GM06990 (cell line): ENCODE measurements at regions not wholly inside any gene's neighbourhood (a gene's known extent, or its start where the extent isn't known, plus 50 kb on each side); places are given as distances from the start of the nearest gene placed in this dataset.

ENCODE experiments used
- DNase-seq: peaks from one replicate; pipeline ENCODE4 v3.0.0-alpha.2; 2011; ENCODE audit not compliant: insufficient read length; ENCODE audit errors: extremely low read depth
- H3K27me3 ChIP-seq: replicated peaks from 2 replicates; pipeline ENCODE4 v1.6.0; 2011; ENCODE audit warnings: low read length; ENCODE audit not compliant: control insufficient read depth, insufficient read depth
- H3K36me3 ChIP-seq: 2 replicates; pipeline ENCODE4 v1.5.1; 2011; ENCODE audit warnings: low read length; ENCODE audit not compliant: control insufficient read depth, insufficient read depth
- H3K4me3 ChIP-seq: replicated peaks from 2 replicates; pipeline ENCODE4 v1.5.1; 2011; ENCODE audit warnings: low read depth, mild to moderate bottlenecking, control low read depth, low read length
- CTCF ChIP-seq: IDR thresholded peaks from 2 replicates; pipeline ENCODE4 v1.5.1; 2011; ENCODE audit warnings: low read length, control low read depth, mild to moderate bottlenecking, inconsistent platforms; ENCODE audit not compliant: insufficient read depth, poor library complexity, severe bottlenecking

- Histone ChIP-seq H3K4me3 (no peak overlapping the region), H3K36me3 (no peaks in the 10 kb centered on the region), H3K27me3 (no peaks in the 10 kb centered on the region; the same call in 1 of the 2 replicates)
- DNase-seq = no peak
- TF ChIP-seq CTCF = no peak
These were observed 201.7 kb upstream of the NSMCE3 start for GRCh38 chr15:29471306-29471705.

DNA sequence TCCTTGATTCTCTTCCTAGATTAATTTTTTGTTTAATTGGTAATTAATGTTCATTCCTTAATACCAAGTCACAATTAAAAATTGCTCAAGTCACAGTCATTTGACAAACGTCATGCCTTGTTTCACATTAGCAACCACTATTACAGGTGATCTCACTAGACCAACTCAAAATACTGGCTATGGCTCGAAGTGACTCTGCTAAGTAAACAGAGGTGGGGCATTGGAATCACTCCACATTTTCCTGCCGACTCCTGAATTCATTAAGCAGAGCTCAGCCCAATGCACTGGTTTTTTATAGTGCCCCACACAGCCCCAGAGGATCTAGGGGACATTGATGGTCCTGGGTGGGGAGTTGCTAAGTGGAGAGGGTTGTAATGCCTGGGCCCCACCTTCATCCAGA is 201.2 kb upstream of the NSMCE3 start:
- no peak for DNase-seq
- no peak overlapping the region for H3K4me3 ChIP-seq
- H3K27me3 ChIP-seq = no peaks in the 10 kb centered on the region; the same call in 1 of the 2 replicates
- H3K36me3 ChIP-seq = no peaks in the 10 kb centered on the region
- no peak for TF ChIP-seq CTCF

DNA sequence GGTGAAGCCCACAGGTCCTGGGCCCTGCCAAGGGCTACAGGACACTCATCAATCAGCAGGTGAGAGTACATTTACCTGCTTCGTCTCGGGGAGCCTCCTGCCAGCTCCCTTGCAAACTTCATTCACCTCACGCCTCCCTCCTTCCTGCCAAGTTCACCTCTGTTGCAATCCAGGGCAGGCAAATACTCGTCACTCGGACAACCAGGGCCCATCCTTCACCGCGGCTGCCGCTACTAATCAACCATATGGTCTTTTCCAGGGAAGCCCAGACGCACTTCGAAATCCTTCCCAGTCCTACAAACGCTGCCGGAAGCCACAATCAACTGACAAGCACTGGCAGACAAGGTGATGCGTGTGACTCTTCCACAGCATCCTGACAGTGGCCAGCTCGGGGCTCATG is 200.7 kb upstream of the NSMCE3 start:
- no peak for DNase-seq
- no peak for TF ChIP-seq CTCF
- no peak overlapping the region for H3K4me3 ChIP-seq
- H3K27me3 ChIP-seq = no peaks in the 10 kb centered on the region; the same call in 1 of the 2 replicates
- no peaks in the 10 kb centered on the region for H3K36me3 ChIP-seq

DNA sequence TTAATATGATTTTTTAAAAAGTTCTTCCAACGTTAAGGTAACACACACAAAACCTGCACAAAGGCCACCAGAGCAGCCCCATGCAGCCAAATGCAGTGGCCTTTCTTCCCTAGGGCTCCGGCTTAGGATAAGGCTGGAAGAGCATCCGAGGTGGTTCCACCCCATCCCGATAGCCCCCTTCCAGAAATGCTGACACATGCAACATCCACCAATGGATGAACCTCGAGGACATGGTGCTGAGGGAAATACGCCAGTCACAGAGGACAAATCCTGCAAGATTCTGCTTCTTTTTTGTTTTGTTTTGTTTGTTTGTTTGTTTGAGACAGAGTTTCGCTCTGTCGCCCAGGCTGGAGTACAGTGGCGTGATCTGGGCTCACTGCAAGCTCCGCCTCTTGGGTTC is 199.3 kb upstream of the NSMCE3 start:
- H3K4me3 ChIP-seq = no peak overlapping the region
- DNase-seq = no peak
- H3K27me3 ChIP-seq = no peaks in the 10 kb centered on the region; the same call in 1 of the 2 replicates
- TF ChIP-seq CTCF = no peak
- no peaks in the 10 kb centered on the region for H3K36me3 ChIP-seq

DNA sequence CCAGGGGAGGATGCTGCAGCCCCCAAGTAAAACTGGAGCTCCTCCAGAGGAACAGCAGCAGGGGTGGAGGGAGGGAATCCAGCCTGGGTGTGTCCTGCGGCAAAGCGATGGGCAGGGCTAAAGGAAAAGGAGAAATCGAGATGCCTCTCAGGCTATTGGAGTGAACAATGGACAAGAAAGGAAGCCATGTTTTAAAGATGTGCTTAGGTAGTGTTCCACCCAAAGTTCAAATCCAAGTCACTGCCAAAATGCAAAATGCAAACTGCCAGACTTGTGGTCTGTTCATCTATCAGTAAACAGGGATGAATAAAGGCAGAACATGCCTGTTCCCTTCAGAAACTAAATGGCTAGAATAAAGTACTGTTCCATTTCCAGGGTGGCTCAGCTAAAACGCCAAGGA is 197.5 kb upstream of the NSMCE3 start:
- H3K36me3 ChIP-seq = no peaks in the 10 kb centered on the region
- H3K27me3 ChIP-seq = no peaks in the 10 kb centered on the region; the same call in 1 of the 2 replicates
- H3K4me3 ChIP-seq = no peak overlapping the region
- no peak for DNase-seq
- no peak for TF ChIP-seq CTCF

GRCh38 chr15:29466292-29466691 is 196.7 kb upstream of the NSMCE3 start:
- DNase-seq = no peak
- TF ChIP-seq CTCF = no peak
- no peaks in the 10 kb centered on the region for H3K36me3 ChIP-seq
- no peak overlapping the region for H3K4me3 ChIP-seq
- no peaks in the 10 kb centered on the region; the same call in 1 of the 2 replicates for H3K27me3 ChIP-seq
